H1 (cell line): ENCODE measurements at regions not wholly inside any gene's neighbourhood (a gene's known extent, or its start where the extent isn't known, plus 50 kb on each side); places are given as distances from the start of the nearest gene placed in this dataset.

Source experiments
- CTCF ChIA-PET: fragments of 300-600 bp; sonication (Branson Sonifier 250); formaldehyde crosslinking; loops from one replicate; lab custom pipeline; 2021; ENCODE audit not compliant: partially characterized antibody; lab: Charles Lee
- POLR2A ChIA-PET: fragments of 300-600 bp; sonication (Branson Sonifier 250); formaldehyde crosslinking; loops from one replicate; lab custom pipeline; 2021; ENCODE audit warnings: inconsistent platforms; ENCODE audit not compliant: partially characterized antibody; lab: Charles Lee
- DNase-seq, 2 experiments: peaks; one replicate each; pipeline versions ENCODE4 v3.0.0 to v3.0.0-alpha.2; 2010 to 2022; ENCODE audit warnings: low spot score in 2 of 2, low read depth in 1 of 2, mixed read lengths in 1 of 2
- FAIRE-seq: peaks from 2 replicates; lab custom pipeline; 2011; peaks lifted over from hg19 to GRCh38; lab: Jason Lieb, UNC
- H2AFZ ChIP-seq: 2 replicates; pipeline ENCODE4 v1.8.1; 2012; ENCODE audit warnings: low read length, inconsistent platforms
- H2AK5ac ChIP-seq: 2 replicates; pipeline ENCODE4 v1.6.1; 2013; ENCODE audit warnings: low read depth, low read length
- H2BK120ac ChIP-seq: replicated peaks from 2 replicates; pipeline ENCODE3; 2013; ENCODE audit warnings: low read depth, low read length, inconsistent platforms
- H2BK12ac ChIP-seq: 2 replicates; pipeline ENCODE4 v1.6.1; 2013; ENCODE audit warnings: low read depth, low read length
- H2BK15ac ChIP-seq: 2 replicates; pipeline ENCODE4 v1.6.1; 2013; ENCODE audit warnings: low read length
- H2BK20ac ChIP-seq: 2 replicates; pipeline ENCODE4 v1.6.1; 2013; ENCODE audit warnings: low read length
- H2BK5ac ChIP-seq: 2 replicates; pipeline ENCODE4 v1.6.1; 2013; ENCODE audit warnings: low read depth, low read length
- H3K14ac ChIP-seq: 2 replicates; pipeline ENCODE4 v1.6.1; 2013; ENCODE audit warnings: inconsistent platforms; ENCODE audit not compliant: insufficient read length
- H3K18ac ChIP-seq: 2 replicates; pipeline ENCODE4 v1.6.1; 2013; ENCODE audit warnings: low read length; ENCODE audit errors: extremely low read depth
- H3K23ac ChIP-seq: 2 replicates; pipeline ENCODE4 v1.6.1; 2013; ENCODE audit warnings: inconsistent platforms; ENCODE audit not compliant: insufficient read length
- H3K23me2 ChIP-seq: 2 replicates; pipeline ENCODE4 v1.6.1; 2013; ENCODE audit warnings: low read depth, low read length
- H3K27ac ChIP-seq: 2 replicates; pipeline ENCODE4 v1.6.1; 2011; ENCODE audit warnings: low read depth, low read length, inconsistent platforms
- H3K27me3 ChIP-seq, 4 experiments: replicated peaks in 1 of 4; 1 replicate in 1 of 4; 2 replicates in 3 of 4; pipeline versions ENCODE4 v1.6.1 to v1.8.1; 2011 to 2013; ENCODE audit warnings: low read length in 3 of 4, mild to moderate bottlenecking in 3 of 4, inconsistent platforms in 2 of 4, mixed read lengths in 2 of 4, moderate library complexity in 1 of 4; ENCODE audit not compliant: control insufficient read depth in 3 of 4, insufficient read depth in 3 of 4; ENCODE audit errors: extremely low read depth in 1 of 4
- H3K36me3 ChIP-seq, 4 experiments: 2 replicates each; pipeline versions ENCODE4 v1.6.1 to v1.8.1; 2011 to 2013; ENCODE audit warnings: mild to moderate bottlenecking in 4 of 4, low read length in 3 of 4, moderate library complexity in 2 of 4, control low read depth in 1 of 4, inconsistent platforms in 1 of 4; ENCODE audit not compliant: insufficient read depth in 4 of 4, control insufficient read depth in 2 of 4
- H3K4ac ChIP-seq: replicated peaks from 2 replicates; pipeline ENCODE3; 2013; ENCODE audit warnings: low read length, low read depth, mixed read lengths, inconsistent platforms; ENCODE audit not compliant: insufficient read length
- H3K4me1 ChIP-seq, 4 experiments: replicated peaks in 1 of 4; 1 replicate in 1 of 4; 2 replicates in 3 of 4; pipeline versions ENCODE4 v1.6.1 to v1.8.1; 2011 to 2013; ENCODE audit warnings: low read length in 3 of 4, inconsistent platforms in 2 of 4, mixed read lengths in 1 of 4; ENCODE audit not compliant: insufficient read depth in 4 of 4, control insufficient read depth in 3 of 4
- H3K4me2 ChIP-seq, 2 experiments: 2 replicates each; pipeline versions ENCODE4 v1.6.1 to v1.8.1; 2011 to 2013; ENCODE audit warnings: low read depth in 2 of 2, low read length in 2 of 2, control low read depth in 1 of 2, inconsistent platforms in 1 of 2, mild to moderate bottlenecking in 1 of 2; ENCODE audit not compliant: insufficient read depth in 1 of 2
- H3K4me3 ChIP-seq, 4 experiments: fragments of 200-600, 300-600 bp in 1 of 4; sonication (generic), shearing (Covaris generic), sonication (Bioruptor Twin) in 1 of 4; 2 replicates each; pipeline versions ENCODE4 v1.5.1 to v1.8.1; 2011 to 2016; ENCODE audit warnings: low read length in 4 of 4, low read depth in 3 of 4, control low read depth in 2 of 4, inconsistent platforms in 2 of 4, mild to moderate bottlenecking in 2 of 4, mixed read lengths in 1 of 4, moderate library complexity in 1 of 4; ENCODE audit not compliant: insufficient read depth in 2 of 4; ENCODE audit errors: extremely low read depth in 1 of 4
- H3K56ac ChIP-seq: replicated peaks from 2 replicates; pipeline ENCODE3; 2013; ENCODE audit warnings: low read depth, mild to moderate bottlenecking, mixed read lengths, low read length, inconsistent platforms; ENCODE audit not compliant: insufficient read length
- H3K79me1 ChIP-seq: 2 replicates; pipeline ENCODE4 v1.6.1; 2013; ENCODE audit warnings: low read depth, low read length, control low read depth
- H3K79me2 ChIP-seq, 2 experiments: 2 replicates each; pipeline versions ENCODE4 v1.6.1 to v1.8.1; 2012 to 2013; ENCODE audit warnings: low read length in 2 of 2, mild to moderate bottlenecking in 2 of 2, inconsistent platforms in 1 of 2; ENCODE audit not compliant: insufficient read depth in 2 of 2, control insufficient read depth in 1 of 2
- H3K9ac ChIP-seq, 4 experiments: replicated peaks in 1 of 4; 1 replicate in 1 of 4; 2 replicates in 3 of 4; pipeline versions ENCODE4 v1.6.1 to v1.8.1; 2011 to 2013; ENCODE audit warnings: low read depth in 3 of 4, low read length in 3 of 4, control low read depth in 2 of 4, mild to moderate bottlenecking in 2 of 4, moderate library complexity in 2 of 4, inconsistent platforms in 1 of 4; ENCODE audit errors: extremely low read depth in 1 of 4
- H3K9me3 ChIP-seq, 2 experiments: 2 replicates each; pipeline versions ENCODE4 v1.6.1 to v1.8.1; 2012 to 2013; ENCODE audit warnings: mild to moderate bottlenecking in 2 of 2, moderate library complexity in 2 of 2, control low read depth in 1 of 2, inconsistent platforms in 1 of 2, low read depth in 1 of 2, low read length in 1 of 2, mixed read lengths in 1 of 2; ENCODE audit not compliant: insufficient read depth in 2 of 2
- H4K20me1 ChIP-seq, 2 experiments: replicated peaks in 1 of 2; 2 replicates each; pipeline versions ENCODE3 to v1.8.1; 2011 to 2013; ENCODE audit warnings: inconsistent platforms in 2 of 2, low read length in 2 of 2, mild to moderate bottlenecking in 1 of 2; ENCODE audit not compliant: insufficient read depth in 2 of 2, control insufficient read depth in 1 of 2
- H4K5ac ChIP-seq: 2 replicates; pipeline ENCODE4 v1.6.1; 2013; ENCODE audit warnings: low read length, low read depth, mixed read lengths, inconsistent platforms; ENCODE audit not compliant: insufficient read length
- H4K8ac ChIP-seq: 2 replicates; pipeline ENCODE4 v1.8.0; 2013; ENCODE audit warnings: mild to moderate bottlenecking, moderate library complexity, low read length, inconsistent platforms; ENCODE audit not compliant: insufficient read depth; ENCODE audit errors: extremely low read depth
- H4K91ac ChIP-seq: replicated peaks from 2 replicates; pipeline ENCODE3; 2013; ENCODE audit warnings: low read length, mixed read lengths, inconsistent platforms; ENCODE audit not compliant: insufficient read length
- E2F6 ChIP-seq: IDR thresholded peaks from 2 replicates; pipeline ENCODE4 v1.6.1; 2012; ENCODE audit warnings: inconsistent platforms
- FOSL1 ChIP-seq: IDR thresholded peaks from 2 replicates; pipeline ENCODE4 v1.6.1; 2011; ENCODE audit warnings: mild to moderate bottlenecking, low read depth, low read length, moderate library complexity; ENCODE audit not compliant: insufficient read depth
- HDAC6 ChIP-seq: IDR thresholded peaks from one replicate; pipeline ENCODE4 v1.7.1; 2012; ENCODE audit warnings: low read depth, mild to moderate bottlenecking, inconsistent platforms, low read length, moderate library complexity
- JUND ChIP-seq: IDR thresholded peaks from 2 replicates; pipeline ENCODE4 v1.6.1; 2011; ENCODE audit warnings: mild to moderate bottlenecking, improper control_type of control experiment, low read length
- NRF1 ChIP-seq: IDR thresholded peaks from 2 replicates; pipeline ENCODE4 v1.6.1; 2011; ENCODE audit warnings: mild to moderate bottlenecking, low read depth, low read length, improper control_type of control experiment
- PHF8 ChIP-seq: fragments of 200-600 bp; sonication (generic); conservative IDR thresholded peaks from 2 replicates; pipeline ENCODE4 v1.7.1; 2012; ENCODE audit warnings: low read depth, mild to moderate bottlenecking, inconsistent platforms, low read length, moderate library complexity
- RAD21 ChIP-seq, 2 experiments: IDR thresholded peaks in 1 of 2; conservative IDR thresholded peaks in 1 of 2; 2 replicates each; pipeline ENCODE4 v1.6.1; 2011; ENCODE audit warnings: low read depth in 2 of 2, low read length in 2 of 2, improper control_type of control experiment in 1 of 2, inconsistent platforms in 1 of 2, mild to moderate bottlenecking in 1 of 2, moderate library complexity in 1 of 2
- SIN3A ChIP-seq, 2 experiments: IDR thresholded peaks in 1 of 2; conservative IDR thresholded peaks in 1 of 2; 2 replicates each; pipeline ENCODE4 v1.6.1; 2011 to 2012; ENCODE audit warnings: low read length in 2 of 2, improper control_type of control experiment in 1 of 2, low read depth in 1 of 2, mild to moderate bottlenecking in 1 of 2
- SP2 ChIP-seq: IDR thresholded peaks from 2 replicates; pipeline ENCODE4 v1.6.1; 2012; ENCODE audit warnings: mild to moderate bottlenecking, low read length, inconsistent platforms
- SRF ChIP-seq: IDR thresholded peaks from 2 replicates; pipeline ENCODE4 v1.6.1; 2011; ENCODE audit warnings: mild to moderate bottlenecking, low read depth, low read length, moderate library complexity
- SUZ12 ChIP-seq: fragments of 200-600 bp; sonication (generic); IDR thresholded peaks from 2 replicates; pipeline ENCODE4 v1.6.1; 2012; ENCODE audit warnings: mild to moderate bottlenecking, inconsistent platforms, low read length, moderate library complexity, mixed read lengths
- USF2 ChIP-seq: IDR thresholded peaks from 2 replicates; pipeline ENCODE4 v1.6.1; 2011; ENCODE audit warnings: low read length, improper control_type of control experiment
- ZNF274 ChIP-seq: IDR thresholded peaks from 2 replicates; pipeline ENCODE4 v1.7.0; 2012; ENCODE audit warnings: low read length, borderline replicate concordance; ENCODE audit errors: extremely low read depth
- WGBS, 2 experiments: shearing (Covaris generic) in 1 of 2; methylation state at CpG; one replicate each; pipeline versions ENCODE4 v1.1.6 to v1.1.7; 2013 to 2015; ENCODE audit warnings: low lambda C conversion rate in 2 of 2, mixed read lengths in 2 of 2, inconsistent platforms in 1 of 2, low coverage in 1 of 2, missing lambda C conversion rate in 1 of 2; ENCODE audit not compliant: insufficient replicate concordance in 2 of 2, insufficient coverage in 1 of 2, insufficient read length in 1 of 2; ENCODE audit errors: extremely low coverage in 1 of 2, missing lambda C conversion rate in 1 of 2; 5-methylcytosine and 5-hydroxymethylcytosine counted together

GRCh38 chr4:117874216-117874615 is 160.1 kb upstream of the NDST3 start:
- Histone ChIP-seq H2AK5ac (no peak overlapping the region), H3K79me1 (no peaks in the 10 kb centered on the region), H3K56ac (no peak overlapping the region), H3K4ac (no peak overlapping the region), H3K27me3 (no peaks in the 10 kb centered on the region), H2BK120ac (no peak overlapping the region), H3K4me3 (no peak overlapping the region), H2BK5ac (no peak overlapping the region), H2BK20ac (no peak overlapping the region), H3K9me3 (no peaks in the 10 kb centered on the region), H2BK12ac (no peak overlapping the region), H3K23ac (no peak overlapping the region), H3K79me2 (no peaks in the 10 kb centered on the region), H4K20me1 (no peaks in the 10 kb centered on the region), H4K91ac (no peak overlapping the region), H3K14ac (no peak overlapping the region), H3K23me2 (no peaks in the 10 kb centered on the region; the same call in 1 of the 2 replicates), H4K8ac (no peak overlapping the region), H3K4me2 (no peak overlapping the region), H4K5ac (no peak overlapping the region), H3K9ac (no peak overlapping the region), H3K36me3 (no peaks in the 10 kb centered on the region), H3K18ac (no peak overlapping the region), H3K4me1 (no peaks in the 10 kb centered on the region), H2AFZ (peak overlapping the region; percentile 76; the same call in 1 of the 2 replicates), H3K27ac (no peak overlapping the region), H2BK15ac (no peak overlapping the region)
- 93% methylated on average over 1 of the region's 1 CpG; no CpG with 5 or more reads in 1 of the 2 experiments for WGBS, 2 experiments
- CTCF ChIA-PET = no interaction called here
- no peak for FAIRE-seq
- DNase-seq = no peak
- POLR2A ChIA-PET = no interaction called here
- TF ChIP-seq FOSL1 (no peak), RAD21 (IDR thresholded peaks at IDR 0.05 in 1 of 2, conservative IDR thresholded peaks at IDR 0.05 in 1 of 2; ENCODE audit: low read depth in 2 of 2, low read length in 2 of 2) (no peak), PHF8 (no peak), E2F6 (no peak), HDAC6 (no peak), USF2 (no peak), NRF1 (no peak), SIN3A (conservative IDR thresholded peaks at IDR 0.05 in 1 of 2, IDR thresholded peaks at IDR 0.05 in 1 of 2; ENCODE audit: low read depth in 1 of 2, low read length in 2 of 2) (no peak), JUND (no peak), SUZ12 (no peak), ZNF274 (no peak), SP2 (no peak), SRF (no peak)
